Uterus (tissue), 3 donors: ENCODE measurements at regions not wholly inside any gene's neighbourhood (a gene's known extent, or its start where the extent isn't known, plus 50 kb on each side); places are given as distances from the start of the nearest gene placed in this dataset.

Source experiments
- DNase-seq, 2 donors: peaks; one replicate each; pipeline ENCODE4 v3.0.0-alpha.2; 2019 to 2020
- H3K27ac ChIP-seq, 2 donors: fragments of 200-600 bp; sonication (generic); 1 replicate in 1 of 2; 2 replicates in 1 of 2; pipeline ENCODE4 v1.5.1; 2016 to 2018
- H3K27me3 ChIP-seq, 2 donors: fragments of 200-600 bp; sonication (generic); one replicate each; pipeline ENCODE4 v1.5.1; 2018 to 2019; ENCODE audit warnings: control low read depth in 1 of 2
- H3K36me3 ChIP-seq, 2 donors: fragments of 200-600 bp; sonication (generic); one replicate each; pipeline ENCODE4 v1.5.1; 2019; ENCODE audit warnings: control low read depth in 1 of 2
- H3K4me1 ChIP-seq, 2 donors: fragments of 200-600 bp; sonication (generic); one replicate each; pipeline ENCODE4 v1.5.1; 2018 to 2019; ENCODE audit warnings: control low read depth in 1 of 2
- H3K4me3 ChIP-seq, 2 donors: fragments of 200-600 bp; sonication (generic); 1 replicate in 1 of 2; 2 replicates in 1 of 2; pipeline ENCODE4 v1.5.1; 2018 to 2019; ENCODE audit warnings: mild to moderate bottlenecking in 1 of 2
- H3K9me3 ChIP-seq, 2 donors: fragments of 200-600 bp; sonication (generic); one replicate each; pipeline ENCODE4 v1.5.1; 2019; ENCODE audit warnings: control low read depth in 1 of 2
- POLR2A ChIP-seq, 2 donors: fragments of 450-650 bp; IDR thresholded peaks; one replicate each; pipeline ENCODE4 v1.6.1; 2016; ENCODE audit warnings: antibody characterized with exemption in 2 of 2, mild to moderate bottlenecking in 1 of 2, moderate library complexity in 1 of 2
- intact Hi-C: fragments of 100-400 bp; cut with DNase I; formaldehyde crosslinking; loops from one replicate; pipeline ENCODE4 v1.15.1; 2023; ENCODE audit warnings: low total_unique reads
- TF ChIP-seq, protein P1 (sequence below), 4 experiments: fragments of 200-600 bp in 2 of 4; fragments of 450-650 bp in 2 of 4; sonication (generic) in 2 of 4; IDR thresholded peaks; one replicate each; pipeline ENCODE4 v1.5.1; 2016 to 2019; ENCODE audit warnings: antibody characterized with exemption in 4 of 4, mild to moderate bottlenecking in 2 of 4, moderate library complexity in 1 of 4
- donor health status: DM: yes; HTN: yes; CAD: no.

DNA sequence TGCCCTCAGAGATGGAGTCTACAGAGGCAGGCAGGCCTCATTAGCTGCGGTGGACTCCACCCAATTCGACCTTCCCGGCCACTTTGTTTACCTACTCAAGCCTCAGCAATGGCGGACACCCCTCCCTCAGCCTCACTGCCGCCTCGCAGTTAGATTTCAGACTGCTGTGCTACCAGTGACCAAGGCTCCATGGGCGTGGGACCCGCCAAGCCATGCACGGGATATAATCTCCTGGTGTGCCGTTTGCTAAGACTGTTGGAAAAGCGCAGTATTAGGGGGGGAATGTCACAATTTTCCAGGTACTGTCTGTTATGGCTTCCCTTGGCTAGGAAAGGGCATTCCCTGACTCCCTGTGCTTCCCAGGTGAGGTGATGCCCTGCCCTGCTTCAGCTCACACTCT, 252.3 kb downstream of the ARL4A start:
- Histone ChIP-seq H3K4me3 (no peak overlapping the region), H3K4me1 (no peaks in the 10 kb centered on the region), H3K27ac (no peak overlapping the region), H3K9me3 (no peaks in the 10 kb centered on the region), H3K27me3 (no peaks in the 10 kb centered on the region), H3K36me3 (no peaks in the 10 kb centered on the region)
- intact Hi-C loops, result no loop called here
- TF ChIP-seq, protein P1, sequence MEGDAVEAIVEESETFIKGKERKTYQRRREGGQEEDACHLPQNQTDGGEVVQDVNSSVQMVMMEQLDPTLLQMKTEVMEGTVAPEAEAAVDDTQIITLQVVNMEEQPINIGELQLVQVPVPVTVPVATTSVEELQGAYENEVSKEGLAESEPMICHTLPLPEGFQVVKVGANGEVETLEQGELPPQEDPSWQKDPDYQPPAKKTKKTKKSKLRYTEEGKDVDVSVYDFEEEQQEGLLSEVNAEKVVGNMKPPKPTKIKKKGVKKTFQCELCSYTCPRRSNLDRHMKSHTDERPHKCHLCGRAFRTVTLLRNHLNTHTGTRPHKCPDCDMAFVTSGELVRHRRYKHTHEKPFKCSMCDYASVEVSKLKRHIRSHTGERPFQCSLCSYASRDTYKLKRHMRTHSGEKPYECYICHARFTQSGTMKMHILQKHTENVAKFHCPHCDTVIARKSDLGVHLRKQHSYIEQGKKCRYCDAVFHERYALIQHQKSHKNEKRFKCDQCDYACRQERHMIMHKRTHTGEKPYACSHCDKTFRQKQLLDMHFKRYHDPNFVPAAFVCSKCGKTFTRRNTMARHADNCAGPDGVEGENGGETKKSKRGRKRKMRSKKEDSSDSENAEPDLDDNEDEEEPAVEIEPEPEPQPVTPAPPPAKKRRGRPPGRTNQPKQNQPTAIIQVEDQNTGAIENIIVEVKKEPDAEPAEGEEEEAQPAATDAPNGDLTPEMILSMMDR (IDR thresholded peaks at IDR 0.05), result no peak
- no peak for TF ChIP-seq POLR2A (IDR thresholded peaks at IDR 0.05)
- no peak for DNase-seq

DNA sequence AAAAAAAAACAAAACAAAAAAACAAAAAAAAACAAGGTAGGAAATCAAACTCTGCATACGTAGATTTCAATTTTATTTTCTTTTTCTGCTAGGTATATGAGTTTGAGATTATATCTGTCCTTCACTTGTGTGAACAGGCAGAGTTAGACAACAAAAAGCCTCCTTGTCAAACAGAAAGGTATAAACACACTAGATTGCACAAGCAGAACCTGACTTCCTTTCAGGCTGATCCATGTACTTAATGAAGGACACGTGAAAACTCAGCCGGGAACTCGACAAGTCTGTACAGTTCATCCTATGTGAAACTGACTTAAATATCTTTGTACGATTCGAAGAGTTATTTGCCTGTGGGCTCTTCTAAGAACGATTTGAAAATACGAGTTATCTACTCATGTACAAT, 254.1 kb downstream of the ARL4A start:
- TF ChIP-seq POLR2A (IDR thresholded peaks at IDR 0.05), result no peak
- TF ChIP-seq, protein P1 (IDR thresholded peaks at IDR 0.05), result no peak
- DNase-seq, result no peak
- intact Hi-C loops, result no loop called here

DNA sequence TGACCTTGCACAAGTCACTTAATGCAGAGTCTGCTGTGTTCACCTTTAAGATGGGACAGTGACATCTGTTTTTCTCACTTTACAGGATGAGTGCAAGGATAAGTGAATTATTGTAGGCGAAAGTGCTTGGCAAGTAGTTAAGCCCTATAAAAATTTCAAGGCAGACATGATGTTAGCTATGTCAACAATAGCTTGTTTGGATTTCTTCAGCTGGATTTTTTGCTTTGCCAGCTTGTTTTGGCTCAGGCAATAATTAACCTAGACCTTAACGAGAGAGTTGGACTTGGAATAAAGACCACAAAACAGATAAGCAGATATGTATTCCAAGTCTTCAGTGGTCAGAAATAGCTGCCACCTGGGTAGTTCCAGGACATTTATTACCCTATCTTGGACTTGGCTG, 255.2 kb downstream of the ARL4A start:
- H3K27me3 ChIP-seq, result no peaks in the 10 kb centered on the region
- H3K36me3 ChIP-seq, result no peaks in the 10 kb centered on the region
- H3K27ac ChIP-seq, result no peak overlapping the region
- intact Hi-C loops, result no loop called here
- H3K4me1 ChIP-seq, result no peaks in the 10 kb centered on the region
- no peak for TF ChIP-seq POLR2A (IDR thresholded peaks at IDR 0.05)
- TF ChIP-seq, protein P1 (IDR thresholded peaks at IDR 0.05), result no peak
- H3K9me3 ChIP-seq, result no peaks in the 10 kb centered on the region
- DNase-seq, result no peak
- no peak overlapping the region for H3K4me3 ChIP-seq

More for the DNA sequence above, 254.1 kb downstream of the ARL4A start:
- H3K4me1 ChIP-seq, result no peaks in the 10 kb centered on the region
- no peak overlapping the region for H3K27ac ChIP-seq
- H3K9me3 ChIP-seq, result no peaks in the 10 kb centered on the region
- H3K27me3 ChIP-seq, result no peaks in the 10 kb centered on the region
- no peaks in the 10 kb centered on the region for H3K36me3 ChIP-seq
- no peak overlapping the region for H3K4me3 ChIP-seq

DNA sequence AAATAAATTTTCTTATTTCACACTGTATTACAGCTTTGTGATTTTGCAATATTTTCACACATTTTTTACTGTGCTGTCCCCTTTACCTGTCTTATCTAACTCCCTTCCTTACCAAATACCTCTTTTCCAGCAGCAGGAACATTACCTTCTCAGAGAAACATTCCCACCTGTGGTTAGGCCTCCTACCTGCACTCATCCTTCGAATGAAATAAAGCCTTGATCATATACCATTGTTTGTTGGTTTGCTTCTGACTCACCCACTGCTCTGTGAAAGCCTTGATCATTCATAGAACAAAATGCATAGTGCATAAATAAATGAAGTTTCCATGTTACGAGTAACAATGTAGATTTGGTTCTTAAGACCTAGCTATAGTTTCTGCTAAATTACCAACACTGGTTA, 256.3 kb downstream of the ARL4A start:
- intact Hi-C loops, result no loop called here
- no peaks in the 10 kb centered on the region for H3K4me1 ChIP-seq
- no peak for DNase-seq
- no peaks in the 10 kb centered on the region for H3K27me3 ChIP-seq
- no peaks in the 10 kb centered on the region for H3K9me3 ChIP-seq
- H3K27ac ChIP-seq, result no peak overlapping the region
- no peaks in the 10 kb centered on the region for H3K36me3 ChIP-seq
- H3K4me3 ChIP-seq, result no peak overlapping the region
- TF ChIP-seq, protein P1 (IDR thresholded peaks at IDR 0.05), result no peak
- no peak for TF ChIP-seq POLR2A (IDR thresholded peaks at IDR 0.05)

DNA sequence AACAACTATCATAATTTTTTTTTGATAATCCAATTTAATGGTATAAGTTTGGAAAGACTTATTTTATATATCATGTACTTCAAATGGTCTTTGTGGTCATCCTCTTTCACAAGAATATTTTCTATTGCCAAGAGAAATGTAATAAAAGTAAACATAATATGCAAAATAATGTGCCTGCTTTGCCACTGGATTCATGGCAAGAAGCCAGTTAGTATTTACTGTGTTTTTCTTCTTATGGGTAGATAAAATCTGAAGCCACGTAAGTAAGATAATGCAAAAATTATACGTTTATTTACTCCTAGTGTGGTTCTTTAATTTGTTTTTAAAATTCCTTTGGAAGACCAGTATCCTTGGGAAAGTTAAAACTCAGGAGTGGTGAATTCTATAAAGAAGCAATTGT, 258.5 kb downstream of the ARL4A start:
- Histone ChIP-seq H3K27me3 (no peaks in the 10 kb centered on the region), H3K4me1 (no peaks in the 10 kb centered on the region), H3K36me3 (no peaks in the 10 kb centered on the region), H3K4me3 (no peak overlapping the region), H3K27ac (no peak overlapping the region), H3K9me3 (no peaks in the 10 kb centered on the region)
- TF ChIP-seq POLR2A (IDR thresholded peaks at IDR 0.05), result no peak
- TF ChIP-seq, protein P1 (IDR thresholded peaks at IDR 0.05), result no peak
- intact Hi-C loops, result no loop called here
- DNase-seq, result no peak
